ENCODE measurements at regions not wholly inside any gene's neighbourhood (a gene's known extent, or its start where the extent isn't known, plus 50 kb on each side); places are given as distances from the start of the nearest gene placed in this dataset.

- ChIA-PET POLR2A (no interaction called here), CTCF (no interaction called here)
- H3K27ac ChIP-seq (ENCODE audit: low read depth in 2 of 2, low read length in 1 of 2) = peak overlapping the region in 1 of 2 experiments; percentile 82; a peak in 2 of 4 replicates
- no peaks in the 10 kb centered on the region for H3K36me3 ChIP-seq (replicated peaks in 1 of 2; ENCODE audit: control insufficient read depth in 1 of 2, insufficient read depth in 2 of 2, low read length in 1 of 2)
- no peak overlapping the region for H3K4me2 ChIP-seq
- H3K9me2 ChIP-seq = no peaks in the 10 kb centered on the region
- no peaks in the 10 kb centered on the region for H3K79me2 ChIP-seq (ENCODE audit: insufficient read depth)
- H4K20me1 ChIP-seq (ENCODE audit: insufficient read depth) = no peaks in the 10 kb centered on the region
- H3F3A ChIP-seq (replicated peaks; ENCODE audit: insufficient read depth) = peaks cover 9% of the 10 kb centered on the region
- 93% methylated on average over 1 of the region's 1 CpG for WGBS (ENCODE audit: low lambda C conversion rate)
- H3K4me1 ChIP-seq (ENCODE audit: control insufficient read depth in 1 of 2, insufficient read depth in 2 of 2, low read depth in 1 of 2, low read length in 1 of 2) = no peaks in the 10 kb centered on the region
- no peak for DNase-seq
- no peaks in the 10 kb centered on the region for H3K27me3 ChIP-seq (ENCODE audit: insufficient read depth)
- peak overlapping the region; percentile 14; the same call in 1 of the 2 replicates for H3K9ac ChIP-seq
- H2AFZ ChIP-seq (ENCODE audit: low read depth) = peak overlapping the region; percentile 82; the same call in 1 of the 2 replicates
- no peak overlapping the region for H3K4me3 ChIP-seq (ENCODE audit: low read depth in 2 of 2, low read length in 1 of 2)
- 0 out of 2 replicates have a peak, but pooled peaks have one; percentile 34 for TF ChIP-seq PBX3 (IDR thresholded peaks at IDR 0.05)
- no peak for TF ChIP-seq MXI1 (IDR thresholded peaks at IDR 0.05; ENCODE audit: low read depth, low read length)
- no peak for TF ChIP-seq RFX5 (IDR thresholded peaks at IDR 0.05; ENCODE audit: low read length)
- TF ChIP-seq USF2 (IDR thresholded peaks at IDR 0.05; ENCODE audit: borderline replicate concordance, low read depth, low read length) = no peak
- no peak for TF ChIP-seq POLR2AphosphoS5 (IDR thresholded peaks at IDR 0.05; ENCODE audit: low read depth, low read length)
- TF ChIP-seq JUND (IDR thresholded peaks at IDR 0.05) = peak; percentile 18; the same call in 1 of the 2 replicates
- H3K9me3 ChIP-seq = no peaks in the 10 kb centered on the region
These were observed 168.5 kb upstream of the PIK3R1 start for GRCh38 chr5:68047035-68047434.

- peak overlapping the region; percentile 14; the same call in 1 of the 2 replicates for H3K9ac ChIP-seq
- 5% methylated on average over 5 of the region's 5 CpGs for WGBS (ENCODE audit: low lambda C conversion rate)
- DNase-seq = no peak
- H3K4me2 ChIP-seq = no peak overlapping the region
- H3F3A ChIP-seq (replicated peaks; ENCODE audit: insufficient read depth) = peaks cover 9% of the 10 kb centered on the region
- H2AFZ ChIP-seq (ENCODE audit: low read depth) = peak overlapping the region; percentile 82; the same call in 1 of the 2 replicates
- no peaks in the 10 kb centered on the region for H3K36me3 ChIP-seq (replicated peaks in 1 of 2; ENCODE audit: control insufficient read depth in 1 of 2, insufficient read depth in 2 of 2, low read length in 1 of 2)
- no peaks in the 10 kb centered on the region for H4K20me1 ChIP-seq (ENCODE audit: insufficient read depth)
- no peaks in the 10 kb centered on the region for H3K27me3 ChIP-seq (ENCODE audit: insufficient read depth)
- H3K4me3 ChIP-seq (ENCODE audit: low read depth in 2 of 2, low read length in 1 of 2) = no peak overlapping the region
- no peaks in the 10 kb centered on the region for H3K9me2 ChIP-seq
- POLR2A ChIA-PET = no interaction called here
- no peaks in the 10 kb centered on the region for H3K4me1 ChIP-seq (ENCODE audit: control insufficient read depth in 1 of 2, insufficient read depth in 2 of 2, low read depth in 1 of 2, low read length in 1 of 2)
- CTCF ChIA-PET = no interaction called here
- no peaks in the 10 kb centered on the region for H3K9me3 ChIP-seq
- H3K27ac ChIP-seq (ENCODE audit: low read depth in 2 of 2, low read length in 1 of 2) = peak overlapping the region in 1 of 2 experiments; percentile 82; a peak in 2 of 4 replicates
- no peaks in the 10 kb centered on the region for H3K79me2 ChIP-seq (ENCODE audit: insufficient read depth)
- TF ChIP-seq EP300 (IDR thresholded peaks at IDR 0.05; ENCODE audit: borderline replicate concordance in 1 of 2, low read depth in 1 of 2, low read length in 1 of 2) = peak; percentile 20 to 89; a peak in 2 of 4 replicates
- peak; percentile 76 for TF ChIP-seq PBX3 (IDR thresholded peaks at IDR 0.05)
- TF ChIP-seq RAD21 (IDR thresholded peaks at IDR 0.05; ENCODE audit: low read length) = no peak
- TF ChIP-seq MEF2A (IDR thresholded peaks at IDR 0.05; ENCODE audit: borderline replicate concordance, low read depth) = no peak
- TF ChIP-seq CHD2 (IDR thresholded peaks at IDR 0.05; ENCODE audit: low read length, partially characterized antibody) = no peak
- peak; percentile 81 for TF ChIP-seq MAX (IDR thresholded peaks at IDR 0.05; ENCODE audit: low read depth)
- no peak for TF ChIP-seq REST (IDR thresholded peaks at IDR 0.05; ENCODE audit: low read depth, low read length)
- no peak for TF ChIP-seq RXRA (IDR thresholded peaks at IDR 0.05; ENCODE audit: borderline replicate concordance, low read depth)
- TF ChIP-seq USF2 (IDR thresholded peaks at IDR 0.05; ENCODE audit: borderline replicate concordance, low read depth, low read length) = no peak
- TF ChIP-seq FOXJ3 (CRISPR knock-in tag; IDR thresholded peaks at IDR 0.05) = no peak
- TF ChIP-seq ELF1 (IDR thresholded peaks at IDR 0.05) = no peak
- TF ChIP-seq TCF12 (IDR thresholded peaks at IDR 0.05) = peak; percentile 91
- no peak for TF ChIP-seq CTCF (IDR thresholded peaks at IDR 0.05)
- no peak for TF ChIP-seq RCOR1 (IDR thresholded peaks at IDR 0.05; ENCODE audit: low read length)
These were observed 169.1 kb upstream of the PIK3R1 start for GRCh38 chr5:68046445-68046844.
